22Rv1 (cell line): ENCODE measurements at regions not wholly inside any gene's neighbourhood (a gene's known extent, or its start where the extent isn't known, plus 50 kb on each side); places are given as distances from the start of the nearest gene placed in this dataset.

Experiments
- ZFX ChIP-seq: fragments of 450-650 bp; IDR thresholded peaks from 2 replicates; pipeline ENCODE4 v1.6.1; 2017; ENCODE audit warnings: antibody characterized with exemption, borderline replicate concordance
- TF ChIP-seq, protein P1 (sequence below): fragments of 450-650 bp; IDR thresholded peaks from 2 replicates; pipeline ENCODE4 v1.5.1; 2017; ENCODE audit warnings: mild to moderate bottlenecking

DNA sequence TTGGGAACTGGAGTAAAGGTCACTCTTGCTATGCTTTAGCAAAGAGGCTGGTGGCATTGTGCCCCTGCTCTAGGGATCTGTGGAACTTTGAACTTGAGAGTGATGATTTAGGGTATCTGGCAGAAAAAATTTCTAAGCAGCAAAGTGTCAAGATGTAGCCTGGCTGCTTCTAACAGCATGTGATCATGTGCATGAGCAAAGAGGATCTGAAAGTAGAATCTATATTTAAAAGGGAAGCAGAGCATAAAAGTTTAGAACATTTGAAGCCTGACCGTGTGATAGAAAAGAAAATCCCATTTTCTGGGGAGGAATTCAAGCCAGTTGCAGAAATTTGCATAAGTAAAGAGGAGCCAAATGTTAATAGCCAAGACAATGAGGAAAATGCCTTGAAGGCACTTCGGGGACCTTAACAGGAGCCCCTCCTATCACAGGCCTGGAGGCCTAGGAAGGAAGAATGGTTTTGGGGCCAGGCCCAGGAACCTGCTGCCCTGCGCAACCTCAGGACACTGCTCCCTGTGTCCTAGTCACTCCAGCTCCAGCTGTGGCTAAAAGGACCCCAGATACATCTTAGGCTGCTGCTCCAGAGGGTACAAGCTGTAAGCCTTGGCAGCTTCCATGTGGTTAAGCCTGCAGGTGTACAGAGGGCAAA, 212.2 kb upstream of the LINGO1 start:
- TF ChIP-seq, protein P1, sequence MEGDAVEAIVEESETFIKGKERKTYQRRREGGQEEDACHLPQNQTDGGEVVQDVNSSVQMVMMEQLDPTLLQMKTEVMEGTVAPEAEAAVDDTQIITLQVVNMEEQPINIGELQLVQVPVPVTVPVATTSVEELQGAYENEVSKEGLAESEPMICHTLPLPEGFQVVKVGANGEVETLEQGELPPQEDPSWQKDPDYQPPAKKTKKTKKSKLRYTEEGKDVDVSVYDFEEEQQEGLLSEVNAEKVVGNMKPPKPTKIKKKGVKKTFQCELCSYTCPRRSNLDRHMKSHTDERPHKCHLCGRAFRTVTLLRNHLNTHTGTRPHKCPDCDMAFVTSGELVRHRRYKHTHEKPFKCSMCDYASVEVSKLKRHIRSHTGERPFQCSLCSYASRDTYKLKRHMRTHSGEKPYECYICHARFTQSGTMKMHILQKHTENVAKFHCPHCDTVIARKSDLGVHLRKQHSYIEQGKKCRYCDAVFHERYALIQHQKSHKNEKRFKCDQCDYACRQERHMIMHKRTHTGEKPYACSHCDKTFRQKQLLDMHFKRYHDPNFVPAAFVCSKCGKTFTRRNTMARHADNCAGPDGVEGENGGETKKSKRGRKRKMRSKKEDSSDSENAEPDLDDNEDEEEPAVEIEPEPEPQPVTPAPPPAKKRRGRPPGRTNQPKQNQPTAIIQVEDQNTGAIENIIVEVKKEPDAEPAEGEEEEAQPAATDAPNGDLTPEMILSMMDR: no peak
- TF ChIP-seq ZFX: no peak
